Activated CD4-positive, alpha-beta T cell treated with anti-CD3 and anti-CD28 coated beads, Interleukin-2, amount 50 U/mL, for 16 hours (primary cell): ENCODE measurements at regions not wholly inside any gene's neighbourhood (a gene's known extent, or its start where the extent isn't known, plus 50 kb on each side); places are given as distances from the start of the nearest gene placed in this dataset.

Experiments used
- DNase-seq: peaks from one replicate; pipeline ENCODE4 v3.0.0-alpha.2; 2020

- DNase-seq, result no peak
Observed at GRCh38 chr11:120061036-120061760, 76.7 kb downstream of the TRIM29 start.

GRCh38 chr11:120060512-120060911 is 77.4 kb downstream of the TRIM29 start:
- DNase-seq, result no peak

GRCh38 chr11:120058931-120059330 is 79.0 kb downstream of the TRIM29 start:
- DNase-seq, result no peak

GRCh38 chr11:120057595-120058581 is 80.0 kb downstream of the TRIM29 start:
- DNase-seq, result no peak

GRCh38 chr11:120057028-120057330 is 80.9 kb downstream of the TRIM29 start:
- DNase-seq, result no peak

GRCh38 chr11:120056301-120057027 is 81.4 kb downstream of the TRIM29 start:
- no peak for DNase-seq

- DNase-seq, result no peak
Observed at GRCh38 chr11:120055646-120056045, 82.3 kb downstream of the TRIM29 start.

GRCh38 chr11:120054753-120055045 is 83.2 kb downstream of the TRIM29 start:
- no peak for DNase-seq

GRCh38 chr11:120054016-120054752 is 83.7 kb downstream of the TRIM29 start:
- no peak for DNase-seq

- no peak for DNase-seq
Observed at GRCh38 chr11:120052196-120052775, 85.6 kb downstream of the TRIM29 start.

- no peak for DNase-seq
Observed at GRCh38 chr11:120044011-120044675, 93.8 kb downstream of the TRIM29 start.

- DNase-seq, result no peak
Observed at GRCh38 chr11:120043328-120043945, 94.5 kb downstream of the TRIM29 start.

GRCh38 chr11:120041625-120042024 is 96.3 kb downstream of the TRIM29 start:
- DNase-seq, result no peak

- DNase-seq, result no peak
Observed at GRCh38 chr11:120040151-120040840, 97.6 kb downstream of the TRIM29 start.

- no peak for DNase-seq
Observed at GRCh38 chr11:120039039-120039438, 98.9 kb downstream of the TRIM29 start.

- DNase-seq, result no peak
Observed at GRCh38 chr11:120037111-120037510, 100.8 kb downstream of the TRIM29 start.

GRCh38 chr11:120035756-120036155 is 102.2 kb downstream of the TRIM29 start:
- DNase-seq, result no peak

GRCh38 chr11:120034881-120035630 is 102.9 kb downstream of the TRIM29 start:
- DNase-seq, result no peak

- no peak for DNase-seq
Observed at GRCh38 chr11:120034176-120034875, 103.6 kb downstream of the TRIM29 start.
